ENCODE measurements at regions not wholly inside any gene's neighbourhood (a gene's known extent, or its start where the extent isn't known, plus 50 kb on each side); places are given as distances from the start of the nearest gene placed in this dataset.

GRCh38 chr10:69734416-69734796, 67.3 kb upstream of the COL13A1 start (continued):
- TF ChIP-seq PKNOX1 (IDR thresholded peaks at IDR 0.05) (0 out of 2 replicates have a peak, but pooled peaks have one; percentile 6), FOXP1 (CRISPR knock-in tag; IDR thresholded peaks at IDR 0.05) (0 out of 2 replicates have a peak, but pooled peaks have one; percentile 47), ELF4 (CRISPR knock-in tag; IDR thresholded peaks at IDR 0.05) (peak; percentile 85), PTTG1 (tag; IDR thresholded peaks at IDR 0.05; ENCODE audit: low read depth) (no peak), ZNF75A (CRISPR knock-in tag; IDR thresholded peaks at IDR 0.05) (no peak), ZFP30 (CRISPR knock-in tag; IDR thresholded peaks at IDR 0.05; ENCODE audit: borderline replicate concordance) (no peak)

- 8% methylated on average over 9 of the region's 9 CpGs for WGBS (ENCODE audit: insufficient coverage, low coverage, missing lambda C conversion rate)
- H3K27ac ChIP-seq (ENCODE audit: extremely low read depth, low read depth, low read length), result no peak overlapping the region
- in situ Hi-C loops (cut with MboI), result no loop called here
- H3K9me3 ChIP-seq (replicated peaks; ENCODE audit: control insufficient read depth, insufficient read depth, low read depth, low read length), result no peaks in the 10 kb centered on the region
- no TSS peak for BruUV-seq (replicated peaks)
- FAIRE-seq (no peak), ATAC-seq (peak; percentile 79), DNase-seq (ENCODE audit: extremely low read depth in 1 of 4, low spot score in 3 of 4) (peak in 1 of 4 experiments; percentile 27)
- ChIA-PET CTCF (ENCODE audit: low intra/inter-chr PET ratio) (no interaction called here), POLR2A (interaction anchor here (1.4 kb wide), 1 partner anchor 16 kb away, joined by 3 read pairs; no protein-coding TSS in a partner anchor)
- no peaks in the 10 kb centered on the region for H3K9me1 ChIP-seq (ENCODE audit: control insufficient read depth, insufficient read depth, low read length)
- H3K79me2 ChIP-seq (ENCODE audit: control insufficient read depth, insufficient read depth, low read length), result no peaks in the 10 kb centered on the region
- H2AFZ ChIP-seq (ENCODE audit: low read depth, low read length), result 0 out of 2 replicates have a peak overlapping the region, but pooled peaks have one; percentile 23
- no peak overlapping the region for H3K4me3 ChIP-seq
- peaks cover 0 to 25% of the 10 kb centered on the region in 2 experiments; a peak in 2 of 5 replicates for H3K27me3 ChIP-seq (ENCODE audit: control insufficient read depth in 2 of 2, insufficient read depth in 2 of 2, low read length in 2 of 2)
- peaks cover 4% of the 10 kb centered on the region for H4K20me1 ChIP-seq (replicated peaks; ENCODE audit: control insufficient read depth, insufficient read depth, low read length)
- H3K4me1 ChIP-seq (replicated peaks in 1 of 2; ENCODE audit: control insufficient read depth in 2 of 2, insufficient read depth in 2 of 2, low read length in 2 of 2), result peaks cover 6 to 18% of the 10 kb centered on the region in 2 experiments
- intact Hi-C loops (cut with micrococcal nuclease), result no loop called here
- H3K36me3 ChIP-seq (ENCODE audit: control insufficient read depth, insufficient read depth, low read length), result no peaks in the 10 kb centered on the region
- H3K4me2 ChIP-seq (ENCODE audit: insufficient read depth, low read length), result peak overlapping the region; percentile 58
- peak overlapping the region in 1 of 2 experiments; percentile 19; a peak in 2 of 4 replicates for H3K9ac ChIP-seq (ENCODE audit: insufficient read depth in 1 of 2, low read depth in 2 of 2, low read length in 2 of 2)
- TF ChIP-seq SAP30 (IDR thresholded peaks at IDR 0.05; ENCODE audit: borderline replicate concordance, insufficient read depth, low read depth, low read length, poor library complexity, severe bottlenecking) (no peak), CGGBP1 (CRISPR knock-in tag; IDR thresholded peaks at IDR 0.05) (no peak), TCF15 (CRISPR knock-in tag; IDR thresholded peaks at IDR 0.05) (no peak), RBM39 (optimal IDR thresholded peaks at IDR 0.05; ENCODE audit: low read depth, low read length) (no peak), EP400 (IDR thresholded peaks at IDR 0.05) (peak; percentile 40; the same call in 1 of the 2 replicates), FOSL1 (tag; conservative IDR thresholded peaks at IDR 0.05) (peak; percentile 61; the same call in 1 of the 2 replicates), ARNT (IDR thresholded peaks at IDR 0.05) (0 out of 4 replicates have a peak, but pooled peaks of 1 of the 2 experiments have one; percentile 23), GABPB1 (CRISPR knock-in tag; IDR thresholded peaks at IDR 0.05) (0 out of 2 replicates have a peak, but pooled peaks have one; percentile 23), ARID1B (IDR thresholded peaks at IDR 0.05) (peak; percentile 75; the same call in 1 of the 2 replicates), NFATC3 (IDR thresholded peaks at IDR 0.05) (no peak), HDAC2 (IDR thresholded peaks at IDR 0.05) (no peak; the same call in 1 of the 2 replicates), ETV1 (tag; conservative IDR thresholded peaks at IDR 0.05; ENCODE audit: low read depth) (peak; percentile 77), ZBTB1 (CRISPR knock-in tag; IDR thresholded peaks at IDR 0.05; ENCODE audit: borderline replicate concordance, low read depth) (peak; percentile 99)
Measured at GRCh38 chr10:69734797-69735468, 66.8 kb upstream of the COL13A1 start.

Measured in K562 (cell line).